HepG2 (cell line): ENCODE measurements at regions not wholly inside any gene's neighbourhood (a gene's known extent, or its start where the extent isn't known, plus 50 kb on each side); places are given as distances from the start of the nearest gene placed in this dataset.

ENCODE experiments used
- AHDC1 ChIP-seq: sonication (generic); formaldehyde crosslinking; IDR thresholded peaks from 2 replicates; pipeline ENCODE4 v1.5.1; 2020; ENCODE audit warnings: mild to moderate bottlenecking, missing genetic modification reagents, borderline replicate concordance
- CERS6 ChIP-seq: sonication (generic); formaldehyde crosslinking; IDR thresholded peaks from 2 replicates; pipeline ENCODE4 v1.5.0; 2020; ENCODE audit warnings: missing genetic modification reagents
- ELK4 ChIP-seq: sonication (generic); formaldehyde crosslinking; IDR thresholded peaks from 2 replicates; pipeline ENCODE4 v1.9.0; 2021; ENCODE audit warnings: missing genetic modification reagents, borderline replicate concordance
- FOSL1 ChIP-seq: sonication (generic); formaldehyde crosslinking; IDR thresholded peaks from 2 replicates; pipeline ENCODE4 v1.9.0; 2021; ENCODE audit warnings: missing genetic modification reagents, borderline replicate concordance
- FOXP1 ChIP-seq, 2 experiments: fragments of 450-650 bp in 1 of 2; IDR thresholded peaks; 2 replicates each; pipeline ENCODE4 v1.6.1; 2017 to 2018; ENCODE audit warnings: antibody characterized with exemption in 1 of 2
- HDAC6 ChIP-seq: fragments of 200-600 bp; sonication (generic); IDR thresholded peaks from 2 replicates; pipeline ENCODE4 v1.7.0; 2017; ENCODE audit warnings: mild to moderate bottlenecking, antibody characterized with exemption, low read length, low read depth
- HNRNPK ChIP-seq: fragments of 200-400 bp; formaldehyde crosslinking; IDR thresholded peaks from 2 replicates; pipeline ENCODE4 v1.6.1; 2018; ENCODE audit warnings: low read length, low read depth, moderate library complexity, mild to moderate bottlenecking; ENCODE audit not compliant: poor library complexity, severe bottlenecking
- HOXA3 ChIP-seq: sonication (generic); formaldehyde crosslinking; IDR thresholded peaks from 2 replicates; pipeline ENCODE4 v1.5.0; 2020; ENCODE audit warnings: missing genetic modification reagents
- KDM2A ChIP-seq: sonication (generic); formaldehyde crosslinking; IDR thresholded peaks from 2 replicates; pipeline ENCODE4 v1.4.0; 2020; ENCODE audit warnings: low read depth, missing genetic modification reagents, borderline replicate concordance
- KMT2A ChIP-seq: sonication (generic); formaldehyde crosslinking; IDR thresholded peaks from 2 replicates; pipeline ENCODE4 v1.4.0; 2020; ENCODE audit warnings: missing genetic modification reagents
- MAF1 ChIP-seq: sonication (generic); formaldehyde crosslinking; IDR thresholded peaks from 2 replicates; pipeline ENCODE4 v1.5.0; 2020; ENCODE audit warnings: missing genetic modification reagents, borderline replicate concordance
- REXO4 ChIP-seq: sonication (generic); formaldehyde crosslinking; IDR thresholded peaks from 2 replicates; pipeline ENCODE4 v1.8.0; 2022; ENCODE audit warnings: missing genetic modification reagents, mild to moderate bottlenecking, borderline replicate concordance
- RXRA ChIP-seq: sonication (generic); formaldehyde crosslinking; IDR thresholded peaks from 2 replicates; pipeline ENCODE4 v1.5.1; 2020; ENCODE audit warnings: missing genetic modification reagents
- SAP130 ChIP-seq: IDR thresholded peaks from 2 replicates; pipeline ENCODE4 v1.6.1; 2016; ENCODE audit warnings: low read depth
- SIN3B ChIP-seq: fragments of 150-350 bp; IDR thresholded peaks from 2 replicates; pipeline ENCODE4 v1.6.1; 2014; ENCODE audit warnings: low read length
- SP4 ChIP-seq: sonication (generic); formaldehyde crosslinking; IDR thresholded peaks from 2 replicates; pipeline ENCODE4 v1.8.1; 2023; ENCODE audit warnings: mild to moderate bottlenecking, missing genetic modification reagents
- ZNF17 ChIP-seq: sonication (generic); formaldehyde crosslinking; IDR thresholded peaks from 2 replicates; pipeline ENCODE4 v1.5.0; 2020; ENCODE audit warnings: mild to moderate bottlenecking, missing genetic modification reagents
- ZNF207 ChIP-seq: fragments of 450-650 bp; IDR thresholded peaks from 2 replicates; pipeline ENCODE4 v1.6.1; 2016; ENCODE audit warnings: antibody characterized with exemption, borderline replicate concordance
- ZNF333 ChIP-seq: sonication (generic); formaldehyde crosslinking; IDR thresholded peaks from 2 replicates; pipeline ENCODE4 v1.4.0; 2020; ENCODE audit warnings: mild to moderate bottlenecking, missing genetic modification reagents, borderline replicate concordance
- ZNF644 ChIP-seq: IDR thresholded peaks from 2 replicates; pipeline ENCODE4 v1.6.1; 2016; ENCODE audit warnings: low read depth
- ZNF746 ChIP-seq: sonication (generic); formaldehyde crosslinking; IDR thresholded peaks from 2 replicates; pipeline ENCODE4 v1.8.0; 2022; ENCODE audit warnings: mild to moderate bottlenecking, missing genetic modification reagents
- ZNF878 ChIP-seq: sonication (generic); formaldehyde crosslinking; IDR thresholded peaks from 2 replicates; pipeline ENCODE4 v1.8.1; 2023; ENCODE audit warnings: mild to moderate bottlenecking, missing genetic modification reagents, moderate library complexity
- TF ChIP-seq, protein P1 (sequence below): sonication (generic); formaldehyde crosslinking; IDR thresholded peaks from 2 replicates; pipeline ENCODE4 v1.4.0; 2020; ENCODE audit warnings: missing genetic modification reagents

DNA sequence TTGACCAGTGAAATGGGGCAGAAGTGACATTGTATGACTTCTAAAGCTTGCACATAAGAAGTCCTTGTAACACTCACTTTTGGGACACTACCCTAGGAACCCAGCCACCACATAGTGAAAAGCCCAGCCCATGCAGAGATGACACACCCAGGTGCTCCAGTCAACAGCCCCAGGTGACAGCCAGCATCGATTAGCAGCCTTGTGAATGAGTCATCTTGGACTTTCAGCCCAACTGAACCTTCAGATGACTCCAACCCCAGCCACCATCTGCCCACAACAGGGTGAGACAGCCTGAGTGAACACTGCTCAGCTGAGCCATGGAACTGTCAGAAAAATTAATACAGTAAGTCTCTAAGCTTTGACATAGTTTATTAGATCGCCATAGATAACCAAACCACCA is 458.6 kb downstream of the ZSWIM6 start (continued):
- TF ChIP-seq REXO4 (CRISPR knock-in tag) (no peak), HOXA3 (CRISPR knock-in tag) (peak; percentile 48; the same call in 1 of the 2 replicates), HDAC6 (no peak), ZNF878 (CRISPR knock-in tag) (no peak), FOSL1 (peak; percentile 94), KMT2A (CRISPR knock-in tag) (no peak), SIN3B (no peak), ZNF746 (no peak), ZNF333 (CRISPR knock-in tag) (no peak), KDM2A (CRISPR knock-in tag) (0 out of 2 replicates have a peak, but pooled peaks have one; percentile 38), SAP130 (peak; percentile 60), HNRNPK (no peak), MAF1 (CRISPR knock-in tag) (no peak), ZNF644 (peak; percentile 99), ZNF17 (no peak), ZNF207 (no peak), FOXP1 (IDR thresholded peaks at IDR 0.05) (no peak), FOXP1 (CRISPR knock-in tag; IDR thresholded peaks at IDR 0.05) (no peak; the same call in 1 of the 2 replicates), CERS6 (CRISPR knock-in tag) (no peak), RXRA (CRISPR knock-in tag) (peak; percentile 20; the same call in 1 of the 2 replicates), SP4 (CRISPR knock-in tag) (no peak), AHDC1 (CRISPR knock-in tag) (0 out of 2 replicates have a peak, but pooled peaks have one; percentile 69), ELK4 (CRISPR knock-in tag) (no peak)
- TF ChIP-seq, protein P1, sequence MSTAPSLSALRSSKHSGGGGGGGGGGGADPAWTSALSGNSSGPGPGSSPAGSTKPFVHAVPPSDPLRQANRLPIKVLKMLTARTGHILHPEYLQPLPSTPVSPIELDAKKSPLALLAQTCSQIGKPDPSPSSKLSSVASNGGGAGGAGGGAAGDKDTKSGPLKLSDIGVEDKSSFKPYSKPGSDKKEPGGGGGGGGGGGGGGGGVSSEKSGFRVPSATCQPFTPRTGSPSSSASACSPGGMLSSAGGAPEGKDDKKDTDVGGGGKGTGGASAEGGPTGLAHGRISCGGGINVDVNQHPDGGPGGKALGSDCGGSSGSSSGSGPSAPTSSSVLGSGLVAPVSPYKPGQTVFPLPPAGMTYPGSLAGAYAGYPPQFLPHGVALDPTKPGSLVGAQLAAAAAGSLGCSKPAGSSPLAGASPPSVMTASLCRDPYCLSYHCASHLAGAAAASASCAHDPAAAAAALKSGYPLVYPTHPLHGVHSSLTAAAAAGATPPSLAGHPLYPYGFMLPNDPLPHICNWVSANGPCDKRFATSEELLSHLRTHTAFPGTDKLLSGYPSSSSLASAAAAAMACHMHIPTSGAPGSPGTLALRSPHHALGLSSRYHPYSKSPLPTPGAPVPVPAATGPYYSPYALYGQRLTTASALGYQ, result no peak
